WERI-Rb-1 (cell line): ENCODE measurements at regions not wholly inside any gene's neighbourhood (a gene's known extent, or its start where the extent isn't known, plus 50 kb on each side); places are given as distances from the start of the nearest gene placed in this dataset.
"Not testable (repeated sequence)": the region's sequence is repeated elsewhere in the genome, so short reads cannot be mapped to it uniquely, and the experiment has no call there.

Experiments used
- DNase-seq: peaks from one replicate; pipeline ENCODE4 v3.0.0-alpha.2; 2020
- H3K27ac ChIP-seq: fragments of 250-450 bp; sonication (Bioruptor Pico); 2 replicates; pipeline ENCODE4 v1.5.1; 2020; ENCODE audit warnings: mild to moderate bottlenecking, moderate library complexity
- H3K27me3 ChIP-seq: fragments of 250-450 bp; sonication (Bioruptor Pico); 2 replicates; pipeline ENCODE4 v1.5.1; 2021; ENCODE audit warnings: mild to moderate bottlenecking, low read depth, moderate library complexity; ENCODE audit not compliant: insufficient read depth, severe bottlenecking
- H3K36me3 ChIP-seq: fragments of 250-450 bp; sonication (Bioruptor Pico); 2 replicates; pipeline ENCODE4 v1.5.1; 2020; ENCODE audit warnings: mild to moderate bottlenecking, moderate library complexity
- H3K4me3 ChIP-seq: 2 replicates; pipeline ENCODE4 v1.5.1; 2011; ENCODE audit warnings: low read depth, mild to moderate bottlenecking, control low read depth, low read length
- H3K9me3 ChIP-seq: fragments of 250-450 bp; sonication (Bioruptor Pico); 2 replicates; pipeline ENCODE4 v1.5.1; 2021; ENCODE audit warnings: mild to moderate bottlenecking, moderate library complexity; ENCODE audit not compliant: severe bottlenecking
- CTCF ChIP-seq: IDR thresholded peaks from 2 replicates; pipeline ENCODE4 v1.5.1; 2011; ENCODE audit warnings: low read depth, mild to moderate bottlenecking, control low read depth, inconsistent platforms, low read length

DNA sequence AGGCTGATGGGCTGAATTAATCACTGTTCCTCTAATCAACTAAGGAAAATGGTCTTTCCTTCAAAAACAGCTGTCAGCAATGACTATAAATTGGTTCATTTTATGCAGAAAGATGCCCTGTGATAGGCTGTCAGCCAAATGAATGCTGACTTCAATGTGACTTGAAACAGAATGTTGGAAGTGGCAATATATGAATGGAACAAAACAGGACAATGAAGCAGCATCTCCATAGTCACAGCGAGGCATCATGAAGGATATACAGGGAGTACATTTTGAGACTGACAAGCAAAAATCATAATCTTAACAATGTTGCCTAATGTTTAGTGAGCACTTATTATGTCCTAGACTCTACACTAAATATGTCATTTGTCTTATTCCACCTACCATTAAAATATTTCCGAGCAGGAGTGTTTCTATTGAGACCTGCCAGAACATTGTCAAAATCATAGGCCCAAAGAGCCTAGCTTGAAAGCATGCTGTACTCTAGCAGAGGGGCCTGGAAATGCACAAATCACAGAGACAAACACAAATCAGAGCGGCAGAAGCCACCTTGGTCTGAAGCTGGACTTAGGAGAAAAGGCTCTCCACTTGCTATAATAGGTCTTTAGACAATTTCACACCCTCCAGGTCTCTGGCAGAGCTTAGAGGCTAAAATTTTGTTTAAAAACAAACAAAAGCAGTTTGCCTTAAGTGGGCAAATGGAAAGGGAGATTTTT, 63.3 kb downstream of the FAM50B start:
- Histone ChIP-seq H3K36me3 (no peaks in the 10 kb centered on the region), H3K27me3 (peaks cover 3% of the 10 kb centered on the region), H3K4me3 (no peak overlapping the region), H3K27ac (no peak overlapping the region), H3K9me3 (peaks cover 3% of the 10 kb centered on the region)
- no peak for DNase-seq
- no peak for TF ChIP-seq CTCF

DNA sequence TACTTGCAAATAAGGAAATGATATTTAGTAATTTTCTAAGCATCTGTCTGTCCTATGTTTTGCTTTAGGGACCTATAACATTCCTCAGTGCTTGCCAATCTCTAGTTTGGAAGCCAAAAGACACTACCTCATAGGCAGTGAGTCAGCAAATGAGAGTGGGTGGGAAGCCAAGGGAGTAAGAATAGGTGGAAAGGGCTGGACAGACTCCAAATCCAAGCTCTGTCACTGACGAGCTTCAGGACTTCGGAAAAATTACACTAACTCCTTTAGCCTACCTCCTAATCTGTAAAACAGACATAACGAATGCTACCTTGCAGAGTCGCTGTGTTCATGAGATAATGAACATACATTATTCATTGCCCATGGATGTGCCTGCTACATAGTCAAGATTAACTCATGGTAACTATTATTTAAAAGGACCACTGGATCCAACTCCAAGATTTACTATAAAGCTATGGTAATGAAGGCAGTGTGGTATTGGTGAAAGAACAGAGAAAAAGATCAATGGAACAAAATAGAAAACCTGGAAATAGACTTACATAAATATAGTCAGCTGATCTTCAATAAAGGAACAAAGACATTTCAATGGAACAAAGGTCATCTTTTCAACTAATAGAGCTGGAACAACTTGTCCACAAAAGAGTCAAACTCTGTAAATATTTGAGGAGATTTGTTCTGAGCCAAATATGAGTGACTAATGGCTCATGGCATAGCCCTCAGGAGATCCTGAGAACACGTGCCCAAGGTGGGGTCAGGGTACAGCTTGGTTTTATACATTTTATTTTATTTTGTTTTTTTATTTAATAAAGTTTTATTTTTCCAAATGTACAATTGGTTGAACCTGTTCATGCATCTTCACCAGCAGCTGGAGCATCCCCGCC, 64.1 kb downstream of the FAM50B start:
- no peak for DNase-seq
- peaks cover 3% of the 10 kb centered on the region for H3K9me3 ChIP-seq
- no peak overlapping the region for H3K27ac ChIP-seq
- no peaks in the 10 kb centered on the region for H3K36me3 ChIP-seq
- TF ChIP-seq CTCF: no peak
- H3K27me3 ChIP-seq: peaks cover 3% of the 10 kb centered on the region
- H3K4me3 ChIP-seq: no peak overlapping the region

DNA sequence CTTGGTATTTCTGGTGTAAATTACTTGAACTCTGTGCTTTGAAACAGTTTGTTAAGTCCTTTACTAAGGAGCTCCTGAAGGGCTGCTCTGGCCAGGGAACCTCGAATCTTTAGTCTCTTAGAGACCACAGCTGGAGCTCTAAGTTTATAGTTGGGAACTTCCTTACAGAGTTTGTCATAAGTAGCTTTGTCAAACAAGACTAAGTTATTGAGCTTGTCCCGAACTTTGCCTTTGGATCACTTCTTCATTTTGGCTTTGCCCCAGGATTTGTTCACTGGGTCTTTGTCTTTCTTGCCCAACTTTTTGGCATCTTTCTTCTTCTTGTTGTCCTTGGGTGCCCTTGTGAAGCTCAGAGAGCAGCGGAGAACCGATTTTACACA, 64.8 kb downstream of the FAM50B start:
- Histone ChIP-seq H3K27ac (no peak overlapping the region), H3K4me3 (no peak overlapping the region), H3K9me3 (peaks cover 3% of the 10 kb centered on the region), H3K27me3 (peaks cover 3% of the 10 kb centered on the region), H3K36me3 (no peaks in the 10 kb centered on the region)
- DNase-seq: no peak
- no peak for TF ChIP-seq CTCF

GRCh38 chr6:3915076-3915791, 66.1 kb downstream of the FAM50B start:
- Histone ChIP-seq H3K27me3 (peaks cover 3% of the 10 kb centered on the region), H3K36me3 (no peaks in the 10 kb centered on the region), H3K9me3 (peaks cover 3% of the 10 kb centered on the region), H3K27ac (no peak overlapping the region), H3K4me3 (no peak overlapping the region)
- no peak for TF ChIP-seq CTCF
- no peak for DNase-seq

DNA sequence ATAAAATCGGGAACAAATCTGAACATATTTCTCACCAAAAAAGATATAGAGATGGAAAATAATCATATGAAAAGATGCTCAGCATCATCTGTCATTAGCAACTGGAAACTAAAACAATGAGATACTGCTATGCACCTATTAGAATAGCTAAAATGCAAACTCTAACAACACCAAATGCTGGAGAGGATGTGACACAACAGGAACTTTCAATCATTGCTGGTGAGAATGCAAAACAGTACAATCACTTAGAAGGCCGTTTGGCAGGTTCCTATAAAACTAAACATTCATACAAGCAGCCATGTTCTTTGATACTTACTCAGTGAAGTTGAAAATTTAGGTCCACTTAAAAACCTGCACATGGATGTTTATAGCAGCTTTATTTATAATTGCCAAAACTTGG, 67.0 kb downstream of the FAM50B start:
- Histone ChIP-seq H3K27ac (no peak overlapping the region), H3K36me3 (no peaks in the 10 kb centered on the region), H3K27me3 (peaks cover 3% of the 10 kb centered on the region), H3K4me3 (no peak overlapping the region), H3K9me3 (peaks cover 3% of the 10 kb centered on the region)
- DNase-seq: no peak
- no peak for TF ChIP-seq CTCF

DNA sequence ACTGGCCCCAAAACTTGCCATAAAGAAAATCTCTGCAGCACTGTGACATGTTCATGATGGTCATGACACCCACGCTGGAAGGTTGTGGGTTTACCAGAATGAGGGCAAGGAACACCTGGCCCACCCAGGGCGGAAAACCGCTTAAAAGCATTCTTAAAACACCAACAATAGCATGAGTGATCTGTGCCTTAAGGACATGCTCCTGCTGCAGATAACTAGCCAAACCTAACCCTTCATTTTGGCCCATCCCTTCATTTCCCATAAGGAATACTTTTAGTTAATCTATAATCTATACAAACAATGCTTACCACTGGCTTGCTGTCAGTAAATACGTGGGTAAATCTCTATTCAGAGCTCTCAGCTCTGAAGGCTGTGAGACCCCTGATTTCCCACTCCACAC, 67.6 kb downstream of the FAM50B start:
- not testable (repeated sequence) for H3K9me3 ChIP-seq, H3K36me3 ChIP-seq, H3K27ac ChIP-seq, H3K27me3 ChIP-seq, DNase-seq, H3K4me3 ChIP-seq
